NB4 (cell line): ENCODE measurements at regions not wholly inside any gene's neighbourhood (a gene's known extent, or its start where the extent isn't known, plus 50 kb on each side); places are given as distances from the start of the nearest gene placed in this dataset.
"Not testable (repeated sequence)": the region's sequence is repeated elsewhere in the genome, so short reads cannot be mapped to it uniquely, and the experiment has no call there.

Experiments
- CTCF ChIP-seq: IDR thresholded peaks from one replicate; pipeline ENCODE4 v1.5.1; 2012; ENCODE audit warnings: low read depth, low read length
- MAX ChIP-seq: IDR thresholded peaks from 2 replicates; pipeline ENCODE4 v1.6.1; 2011; ENCODE audit warnings: low read depth, low read length
- MYC ChIP-seq: IDR thresholded peaks from 2 replicates; pipeline ENCODE4 v1.6.1; 2011; ENCODE audit warnings: low read depth, low read length
- POLR2A ChIP-seq: IDR thresholded peaks from 2 replicates; pipeline ENCODE4 v1.6.1; 2011; ENCODE audit warnings: mild to moderate bottlenecking; ENCODE audit not compliant: insufficient read length; ENCODE audit errors: extremely low read depth

- not testable (repeated sequence) for TF ChIP-seq CTCF, MAX, POLR2A, MYC
Measured at GRCh38 chr11:3437441-3437840, 58.5 kb upstream of the ZNF195 start.
